GM19043 (cell line): ENCODE measurements at regions not wholly inside any gene's neighbourhood (a gene's known extent, or its start where the extent isn't known, plus 50 kb on each side); places are given as distances from the start of the nearest gene placed in this dataset.

Experiments used
- ATAC-seq: cut with Tn5 transposase; IDR thresholded peaks from one replicate; pipeline ENCODE4 v1.9.1; 2021; ENCODE audit warnings: low read depth; ENCODE audit not compliant: unreplicated experiment

DNA sequence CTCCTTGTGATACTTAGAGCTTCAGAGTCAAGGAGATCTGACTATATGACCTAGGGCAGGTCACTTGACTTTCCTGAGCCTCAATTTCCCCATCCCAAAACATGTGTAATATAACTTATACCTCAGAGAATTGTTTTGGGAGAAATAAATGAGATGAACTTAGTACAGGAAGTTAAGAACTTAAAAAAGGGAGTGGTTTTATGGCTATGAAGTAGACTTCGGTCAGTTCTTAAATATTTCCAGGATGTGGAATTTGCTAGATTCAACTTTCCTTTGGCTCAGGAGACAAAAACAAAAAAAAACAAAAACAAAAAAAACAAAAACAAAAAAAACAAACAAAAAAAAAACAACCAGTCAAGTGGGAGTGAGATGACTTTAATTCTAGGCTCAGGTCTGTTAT, 116.7 kb downstream of the EDEM1 start:
- ATAC-seq: no peak

DNA sequence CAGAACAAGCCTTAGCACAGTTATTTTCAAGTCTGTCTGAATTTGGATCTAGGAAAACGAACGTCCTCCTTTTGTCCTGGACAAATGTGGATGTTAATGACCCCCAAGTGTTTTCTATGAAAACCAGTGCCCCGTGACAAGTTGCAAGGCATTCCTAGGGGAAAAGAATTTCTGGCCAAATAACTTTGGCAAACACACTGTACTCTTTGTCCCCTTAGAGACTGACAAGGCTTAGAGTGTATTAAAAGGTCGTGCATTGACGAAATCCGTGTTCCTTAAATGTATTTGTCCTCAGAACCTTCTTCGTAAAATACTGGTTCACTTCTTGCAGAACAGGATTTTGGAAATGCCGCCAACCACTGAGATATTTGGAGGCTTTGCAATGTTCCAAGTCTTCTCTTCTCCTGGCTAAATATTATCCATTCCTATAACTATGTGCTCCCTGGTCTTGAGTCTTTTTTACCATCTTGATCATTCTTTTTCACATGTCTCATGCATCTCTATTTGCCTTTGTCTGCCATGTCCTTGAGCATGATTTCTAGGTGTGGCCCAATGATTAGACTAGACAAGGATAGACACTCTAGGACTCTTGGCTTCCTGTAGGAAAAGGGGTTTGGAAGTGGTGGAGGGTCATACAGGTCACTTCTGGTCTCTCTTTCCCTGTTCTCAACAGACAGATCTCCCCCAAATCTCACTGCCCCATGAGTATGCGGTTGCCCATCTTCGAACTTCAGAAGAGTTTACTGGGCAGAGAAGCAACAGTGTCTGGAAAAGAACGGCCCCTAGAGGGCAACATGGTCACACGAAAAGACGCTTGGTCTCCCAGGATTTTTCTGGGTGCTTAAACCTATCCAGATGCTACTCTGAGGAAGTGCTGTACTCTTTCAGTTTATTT, 117.5 kb downstream of the EDEM1 start:
- ATAC-seq: peak; percentile 79

DNA sequence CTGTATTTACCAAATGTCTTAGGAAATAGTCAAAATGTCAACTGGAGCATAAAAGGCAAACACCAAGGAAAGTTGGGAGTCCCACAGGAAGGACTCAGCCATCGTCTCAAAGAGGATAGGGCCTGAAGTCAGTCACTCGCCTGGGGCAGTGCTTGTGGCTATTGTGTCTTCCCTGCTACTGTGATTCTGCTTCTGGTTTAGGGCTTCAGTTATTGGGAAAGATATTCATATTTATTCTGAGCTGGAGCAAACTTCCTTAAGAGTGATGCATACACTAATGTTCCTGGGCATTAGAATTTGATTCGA, 118.1 kb downstream of the EDEM1 start:
- no peak for ATAC-seq

DNA sequence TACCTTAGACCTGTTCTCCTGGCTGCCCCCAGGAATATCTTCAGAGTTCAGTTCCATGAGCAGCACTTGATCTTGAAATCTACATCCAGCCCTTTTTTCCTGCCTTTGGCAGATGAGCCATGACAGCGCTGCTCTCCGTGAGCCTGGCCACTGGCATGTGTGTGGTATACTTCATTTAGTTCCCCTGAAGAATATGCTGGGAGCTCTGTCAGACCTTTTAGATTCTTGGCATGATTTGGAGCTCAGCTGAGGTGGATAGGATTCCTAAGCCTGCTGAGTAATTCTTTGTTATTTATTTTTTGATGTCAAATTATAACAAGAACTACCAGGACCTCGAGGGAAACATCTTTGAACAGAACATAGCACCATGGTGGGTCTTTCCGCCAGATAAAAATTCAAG, 121.7 kb downstream of the EDEM1 start:
- no peak for ATAC-seq

DNA sequence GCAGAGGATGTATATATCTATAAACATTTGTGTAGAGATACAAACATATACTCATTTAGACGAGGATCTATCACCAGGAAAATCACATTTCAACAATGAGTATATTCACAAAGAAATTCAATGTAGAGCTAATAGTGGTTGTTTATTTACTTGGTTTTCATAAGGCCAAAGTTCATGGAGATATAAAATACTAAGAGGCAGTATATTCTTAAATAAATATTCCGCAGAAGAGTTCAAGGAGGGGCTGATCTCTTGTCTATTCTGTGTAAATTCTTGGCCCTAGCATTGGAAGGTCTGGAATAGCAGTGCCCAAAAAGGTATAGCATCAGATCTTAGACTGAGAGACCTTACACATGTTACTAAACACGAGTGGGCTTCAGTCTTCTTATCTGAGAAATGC, 122.1 kb downstream of the EDEM1 start:
- ATAC-seq: no peak

DNA sequence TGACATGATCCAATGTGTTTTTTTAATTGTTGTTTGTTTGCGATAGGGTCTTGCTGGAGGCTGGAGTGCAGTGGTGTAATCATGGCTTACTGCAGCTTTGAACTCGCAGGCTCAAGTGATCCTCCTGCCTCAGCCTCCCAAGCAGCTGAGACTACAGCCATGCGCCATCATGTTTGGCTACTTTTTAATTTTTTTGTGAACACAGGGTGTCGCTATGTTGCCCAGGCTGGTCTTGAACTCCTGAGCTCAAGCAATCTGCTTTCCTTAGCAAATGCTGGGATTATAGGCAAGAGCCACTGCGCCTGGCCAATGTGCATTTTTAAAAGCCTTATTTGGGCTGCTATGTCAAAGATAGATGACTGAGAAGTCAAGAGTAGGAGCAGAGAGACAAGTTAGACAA, 123.0 kb downstream of the EDEM1 start:
- no peak for ATAC-seq

DNA sequence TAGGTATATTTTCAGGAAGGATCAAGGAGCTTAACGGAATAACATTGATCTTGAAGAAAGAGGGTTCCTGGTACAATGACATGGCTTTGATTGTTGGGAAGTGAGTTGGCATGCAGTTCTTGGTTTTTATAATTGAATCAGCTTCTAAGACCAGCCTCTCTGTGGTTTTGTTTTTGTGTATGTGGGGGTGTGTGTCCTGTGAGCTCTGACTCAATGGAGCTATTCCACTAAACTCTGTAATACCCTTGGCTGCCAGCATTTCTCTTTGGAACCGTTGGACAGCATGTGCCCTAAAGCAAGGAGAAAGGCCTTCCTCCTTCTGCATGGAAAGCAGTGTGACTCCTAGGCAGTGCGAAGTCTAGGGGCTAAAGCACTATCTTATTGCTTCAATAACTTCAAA, 124.8 kb downstream of the EDEM1 start:
- no peak for ATAC-seq

DNA sequence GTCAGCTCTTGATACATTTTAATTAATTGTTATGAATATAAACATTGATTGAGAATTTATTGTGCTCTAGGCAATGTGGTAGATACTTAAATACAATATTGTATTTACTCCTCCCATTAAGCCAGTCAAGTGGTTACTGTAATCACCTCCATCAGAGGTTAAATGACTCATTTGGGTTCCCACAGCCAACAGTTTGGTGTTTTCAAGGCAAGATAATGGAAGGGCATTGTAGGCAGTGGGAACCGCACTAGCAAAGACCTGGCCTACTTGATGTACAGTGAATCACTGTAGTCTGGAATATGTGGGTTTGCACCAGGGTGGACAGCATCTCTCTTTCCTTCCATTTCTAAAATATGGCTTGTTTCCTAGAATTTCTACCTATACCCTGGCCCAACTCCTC, 127.4 kb downstream of the EDEM1 start:
- no peak for ATAC-seq

DNA sequence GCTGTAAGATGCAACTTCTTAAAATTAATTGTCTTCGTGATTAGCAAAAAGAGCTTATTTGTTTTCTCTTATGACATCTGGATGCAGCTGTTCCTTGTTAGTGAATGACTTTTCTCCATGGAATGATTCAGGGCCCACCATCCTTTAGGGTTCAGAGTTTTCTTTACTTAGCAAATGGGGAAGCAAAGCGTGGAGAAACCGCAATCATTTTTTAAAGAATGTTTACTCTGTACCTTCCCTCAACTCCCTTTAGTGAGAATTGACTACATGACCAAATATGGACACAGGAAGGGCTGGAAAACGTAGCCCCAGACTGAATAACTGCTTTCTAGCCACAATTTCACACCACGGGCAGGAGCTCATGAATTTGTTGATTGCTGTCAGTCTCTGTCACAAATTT, 130.1 kb downstream of the EDEM1 start:
- ATAC-seq: no peak

DNA sequence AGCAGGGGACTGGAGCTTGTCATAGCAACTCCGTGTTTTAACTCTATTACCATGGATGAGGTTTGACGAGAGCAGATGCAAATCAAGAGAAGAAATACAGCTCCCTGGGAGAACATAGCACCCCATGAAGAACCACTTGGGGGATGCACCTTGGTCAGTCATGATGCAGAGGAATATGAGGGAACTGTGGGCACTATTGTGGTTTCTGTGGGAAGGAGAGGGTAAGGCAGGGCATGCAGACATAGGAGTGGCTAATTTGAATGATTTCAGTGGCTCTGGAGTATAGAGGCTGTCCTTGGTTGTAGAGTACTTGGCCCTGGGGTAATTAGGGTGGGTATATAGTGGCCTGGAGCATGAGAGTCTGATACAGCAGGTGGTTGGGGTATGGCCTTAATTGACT, 131.9 kb downstream of the EDEM1 start:
- ATAC-seq: no peak

DNA sequence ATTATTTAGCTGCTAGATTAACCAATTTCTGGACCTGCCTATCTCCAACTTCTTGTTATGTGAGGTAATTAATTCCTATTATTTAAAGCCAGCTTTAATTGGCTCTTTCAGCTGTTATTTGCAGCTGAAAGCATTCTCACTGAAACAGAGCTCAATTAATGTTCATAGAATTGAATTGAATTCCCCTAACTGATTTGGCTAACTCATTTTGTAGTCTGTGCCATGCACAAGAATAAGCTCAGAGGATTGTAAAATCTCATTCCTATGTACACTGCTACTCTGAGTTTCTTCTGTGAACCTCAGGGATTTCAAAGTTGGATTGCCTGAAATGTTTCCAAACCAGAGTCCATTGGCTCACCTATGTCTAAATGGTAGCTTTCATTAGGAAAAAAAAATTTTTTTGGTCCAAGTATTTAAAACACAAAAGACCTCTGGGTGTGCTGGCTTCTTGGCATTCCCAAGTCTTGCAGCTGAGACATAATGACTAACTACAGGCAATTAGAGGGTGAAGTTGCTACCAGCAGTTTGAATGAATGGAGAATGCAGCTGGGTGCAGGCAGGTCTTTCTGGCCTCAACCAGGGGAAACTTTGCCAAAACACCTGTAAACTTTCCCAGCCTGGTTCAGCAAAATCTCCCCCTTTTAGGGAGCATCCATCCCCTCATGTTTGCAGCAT, 134.3 kb downstream of the EDEM1 start:
- no peak for ATAC-seq

DNA sequence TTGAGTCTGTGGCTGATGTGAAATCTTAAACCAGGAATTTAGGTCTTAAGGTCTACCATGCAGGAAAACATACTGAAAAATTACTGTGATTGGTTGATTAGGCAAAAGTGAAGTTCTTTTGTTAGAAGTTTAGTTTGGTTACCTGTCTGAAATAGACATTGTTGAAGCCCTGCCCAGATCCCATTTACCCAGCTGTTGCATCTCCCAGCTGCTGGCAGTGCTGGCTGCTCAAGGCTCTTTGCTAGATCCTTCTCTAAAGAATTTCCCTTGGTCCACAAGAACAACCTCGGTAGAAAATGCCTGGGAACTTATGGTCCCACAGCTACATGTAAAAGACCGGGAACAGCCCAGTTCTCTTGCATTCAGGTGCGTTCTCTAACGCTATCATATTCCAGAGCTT, 137.3 kb downstream of the EDEM1 start:
- no peak for ATAC-seq

DNA sequence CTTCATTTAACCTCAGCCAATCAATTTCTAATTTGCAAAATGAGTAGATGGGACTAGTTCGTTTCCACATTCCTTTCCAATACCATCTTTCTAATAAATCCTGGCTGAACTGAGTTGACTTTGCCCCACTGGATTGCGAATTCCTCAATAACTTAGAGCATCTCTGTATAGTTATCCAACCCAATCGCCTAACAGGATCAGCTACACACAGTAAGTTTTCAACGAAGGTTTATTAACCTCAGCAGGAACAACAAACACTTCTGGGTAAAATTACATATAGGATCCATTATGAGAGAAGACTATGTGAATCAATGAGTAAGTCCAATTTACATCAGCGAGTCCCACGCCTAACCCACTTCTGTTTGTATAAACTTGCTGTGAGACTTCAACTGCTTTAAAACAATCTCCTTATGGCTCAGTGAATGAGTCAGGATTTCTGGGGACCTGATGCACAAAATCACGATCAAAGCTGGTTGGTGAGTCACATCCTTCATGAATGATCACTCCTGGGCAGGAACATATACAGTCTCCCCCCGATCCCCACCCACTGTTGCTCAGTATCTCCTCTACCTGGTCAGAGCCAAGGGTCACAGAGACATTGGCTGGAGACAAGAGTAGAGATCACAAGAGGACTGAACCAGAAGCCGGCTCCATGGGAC, 142.8 kb downstream of the EDEM1 start:
- ATAC-seq: no peak

DNA sequence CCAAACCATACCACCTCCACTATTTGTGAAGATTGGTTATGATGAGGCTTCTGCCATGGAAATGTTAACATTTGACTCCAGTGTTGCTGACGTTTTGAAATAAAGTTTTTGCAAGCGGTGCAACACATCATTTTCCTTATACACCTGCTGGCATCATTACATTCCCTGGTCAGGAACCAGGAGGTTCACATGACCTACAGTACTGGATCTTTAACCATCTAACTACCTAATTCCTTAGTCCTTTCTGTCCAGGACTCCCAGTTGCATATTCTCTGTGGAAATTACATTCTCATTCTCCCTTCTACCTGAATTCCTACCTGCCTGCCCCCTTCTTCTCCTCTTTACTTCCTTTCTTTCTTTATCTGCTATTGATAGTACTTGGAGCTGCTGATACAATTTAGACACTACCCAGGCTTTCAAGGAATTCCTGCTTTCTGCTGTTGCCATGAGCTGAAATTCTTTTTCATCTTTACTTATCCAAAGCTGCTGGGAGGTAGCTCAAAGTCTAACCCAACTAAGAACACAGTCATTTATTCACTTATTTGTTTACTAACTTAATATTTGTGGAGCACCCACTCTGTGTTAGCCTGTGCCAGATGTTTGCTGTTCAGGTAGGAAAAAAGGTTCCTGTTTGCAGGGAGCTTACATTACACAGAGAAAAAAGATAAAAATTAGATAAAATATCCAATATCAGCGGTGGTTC, 144.2 kb downstream of the EDEM1 start:
- ATAC-seq: no peak

DNA sequence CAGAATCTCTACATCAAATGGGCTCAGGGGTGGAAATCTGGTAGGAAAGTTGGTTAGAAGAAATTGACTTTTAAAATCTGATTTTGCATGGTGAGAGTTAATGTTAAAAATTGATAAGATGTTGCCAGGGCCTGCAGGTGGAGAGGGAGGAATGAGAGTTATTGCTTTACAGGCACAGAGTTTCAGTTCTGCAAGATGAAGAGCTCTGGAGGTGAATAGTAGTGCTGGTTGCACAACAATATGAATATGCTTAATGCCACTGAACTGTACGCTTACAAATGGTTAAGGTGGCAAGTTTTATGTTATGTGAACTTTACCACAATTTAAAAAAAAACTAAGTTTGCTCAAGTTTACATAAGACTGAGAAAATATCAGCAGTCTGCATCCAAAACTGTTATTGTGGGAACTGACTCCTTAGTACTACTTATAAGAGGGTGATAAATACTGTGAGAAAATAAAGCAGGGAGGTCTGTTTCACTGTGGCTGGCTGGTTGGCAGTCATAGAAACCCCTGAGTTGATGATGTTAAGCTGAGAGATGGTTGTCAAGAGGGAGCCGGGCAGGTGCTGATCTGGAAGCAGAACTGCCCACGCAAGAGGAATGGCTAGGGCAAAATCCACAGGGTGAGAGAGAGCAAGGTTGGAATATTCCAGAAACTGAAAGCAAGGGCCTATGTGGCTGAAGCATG, 144.9 kb downstream of the EDEM1 start:
- no peak for ATAC-seq

DNA sequence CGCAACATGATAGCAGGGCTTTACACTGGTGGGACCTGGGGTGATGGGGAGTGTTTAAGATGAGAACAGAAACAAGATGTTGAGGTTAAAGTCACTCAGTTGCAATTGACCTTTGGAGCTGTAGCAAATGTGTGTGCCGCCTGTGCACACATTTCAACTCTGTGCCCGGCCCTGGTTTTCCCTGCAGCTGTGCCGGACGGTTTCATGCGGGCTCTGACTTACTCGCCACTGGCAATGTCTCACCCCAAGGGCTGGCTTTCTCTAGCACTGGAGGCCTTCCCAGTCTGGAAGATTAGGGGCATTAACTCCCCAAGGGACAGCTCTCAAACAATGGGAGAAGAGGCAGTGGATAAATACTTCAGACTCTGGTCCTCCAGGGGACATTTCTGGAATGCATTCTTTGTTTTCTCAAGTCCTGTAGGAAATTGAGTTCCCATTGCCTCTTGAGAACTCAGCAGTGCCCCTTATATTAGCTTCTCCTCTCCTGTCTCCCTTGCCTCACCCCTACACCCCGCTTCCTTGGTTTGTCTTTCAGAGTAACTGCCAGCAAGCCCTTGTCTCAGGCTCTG, 152.5 kb downstream of the EDEM1 start:
- ATAC-seq: no peak

DNA sequence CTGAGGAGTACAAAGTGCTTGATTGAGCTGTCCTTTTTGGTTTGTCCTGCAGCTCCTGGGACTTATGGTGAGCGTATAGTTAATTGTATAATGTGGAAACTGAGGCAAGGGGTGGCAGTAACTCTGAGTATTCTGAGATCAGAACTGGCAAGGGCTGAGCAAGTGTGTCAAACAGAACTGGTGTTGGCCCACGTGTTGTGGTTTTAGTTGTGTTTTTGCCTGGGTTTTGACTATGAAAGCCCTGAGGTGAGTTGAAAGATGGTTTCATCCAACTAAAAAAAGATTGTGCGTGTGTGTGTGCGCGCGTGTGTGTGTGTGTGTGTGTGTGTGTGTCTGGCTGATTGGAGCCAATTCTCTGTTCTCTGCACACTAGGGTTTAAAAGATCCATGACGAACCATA, 154.1 kb downstream of the EDEM1 start:
- ATAC-seq: no peak

DNA sequence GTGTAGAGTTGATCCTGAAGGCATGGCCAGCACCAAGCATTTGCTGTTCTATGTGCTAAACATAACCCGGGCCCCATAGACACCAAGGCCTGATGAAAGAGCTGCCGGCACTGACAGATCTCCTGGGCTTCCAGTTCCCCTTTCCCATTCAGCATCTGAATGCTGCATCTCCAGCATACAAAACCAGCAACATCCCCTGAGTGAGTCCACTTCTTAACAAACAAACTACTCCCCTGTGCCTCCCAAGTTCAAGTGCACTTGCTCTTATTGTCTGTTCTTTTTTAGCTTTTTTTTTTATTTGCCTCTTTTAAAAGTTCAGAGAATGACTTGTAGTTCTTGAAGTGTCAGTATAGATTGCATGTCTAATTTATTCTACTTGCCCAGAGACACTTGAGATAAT, 156.0 kb downstream of the EDEM1 start:
- ATAC-seq: no peak

DNA sequence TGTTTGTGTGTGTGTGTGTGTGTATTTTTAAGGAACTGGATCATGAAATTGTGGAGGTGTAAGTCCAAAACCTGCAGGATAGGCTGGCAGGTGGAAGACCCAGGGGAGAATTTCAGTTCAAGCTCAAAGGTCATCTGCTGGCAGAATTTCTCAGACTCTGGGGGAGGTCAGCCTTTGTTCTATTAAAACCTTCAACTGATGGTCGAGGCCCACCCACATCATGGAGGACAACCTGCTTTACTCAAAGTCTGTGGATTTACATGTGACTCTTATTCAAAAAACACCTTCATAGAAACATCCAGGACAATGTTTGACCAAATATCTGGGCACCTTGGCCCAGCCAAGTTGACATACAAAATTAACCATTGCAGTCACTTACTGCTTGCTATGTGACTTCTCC, 157.2 kb downstream of the EDEM1 start:
- no peak for ATAC-seq

DNA sequence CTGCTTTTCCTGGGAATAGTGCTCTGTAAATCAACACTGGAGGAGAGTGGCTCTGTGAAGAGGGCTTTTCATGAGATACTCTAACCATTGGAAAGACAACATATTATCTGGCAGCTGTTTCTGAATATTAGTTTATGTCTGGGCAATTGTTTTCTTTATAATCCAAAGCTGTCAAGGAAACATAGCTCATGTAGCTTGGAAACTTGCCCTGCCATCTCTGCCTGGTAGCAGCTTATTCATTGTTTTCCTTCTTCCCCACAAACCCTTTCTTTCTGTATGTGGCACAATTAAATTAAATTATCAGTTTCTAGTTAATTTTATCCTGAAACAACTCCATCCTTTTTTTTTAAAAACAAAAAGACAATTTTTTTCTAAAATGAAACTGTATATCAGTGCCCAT, 160.0 kb downstream of the EDEM1 start:
- ATAC-seq: no peak
